Fibroblast of lung (primary cell): ENCODE measurements at regions not wholly inside any gene's neighbourhood (a gene's known extent, or its start where the extent isn't known, plus 50 kb on each side); places are given as distances from the start of the nearest gene placed in this dataset.

Experiments
- CTCF ChIP-seq, 2 donors: IDR thresholded peaks in 1 of 2; conservative IDR thresholded peaks in 1 of 2; 1 replicate in 1 of 2; 2 replicates in 1 of 2; pipeline ENCODE4 v1.5.1; 2011 to 2012; ENCODE audit warnings: low read length in 2 of 2, control low read depth in 1 of 2, inconsistent platforms in 1 of 2, low read depth in 1 of 2, mild to moderate bottlenecking in 1 of 2
- EZH2 ChIP-seq: IDR thresholded peaks from 2 replicates; pipeline ENCODE4 v1.5.1; 2012; ENCODE audit warnings: low read length, control low read depth, mild to moderate bottlenecking; ENCODE audit errors: missing control alignments

DNA sequence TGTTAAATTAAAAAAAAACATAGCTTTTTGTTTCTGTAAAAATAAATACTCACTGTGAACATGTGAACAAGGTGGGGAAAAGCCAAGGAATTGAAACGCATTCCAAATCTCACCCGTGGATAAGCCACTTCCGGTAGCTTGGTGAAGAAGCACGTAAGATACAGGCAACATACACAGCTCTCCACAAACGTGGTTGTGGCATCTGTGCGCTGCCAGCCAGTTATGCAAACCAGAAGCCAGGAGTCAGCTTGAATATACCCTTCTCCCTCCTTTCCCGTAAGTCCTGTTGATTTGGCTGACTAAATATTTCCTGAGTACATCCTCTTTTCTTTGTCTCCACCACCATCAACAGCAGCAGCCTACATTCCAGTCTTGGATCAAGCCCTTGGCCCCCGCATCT is 486.2 kb downstream of the VRK1 start:
- TF ChIP-seq CTCF (conservative IDR thresholded peaks at IDR 0.05 in 1 of 2, IDR thresholded peaks at IDR 0.05 in 1 of 2; ENCODE audit: low read depth in 1 of 2, low read length in 2 of 2) (no peak), EZH2 (no peak)
